ENCODE measurements at regions not wholly inside any gene's neighbourhood (a gene's known extent, or its start where the extent isn't known, plus 50 kb on each side); places are given as distances from the start of the nearest gene placed in this dataset.

GRCh38 chr2:239715606-239716005 is 309.5 kb downstream of the NDUFA10 start:
- Histone ChIP-seq H3K4me3 (replicated peaks in 1 of 3; ENCODE audit: insufficient read depth in 1 of 3, low read depth in 1 of 3, low read length in 3 of 3) (no peak overlapping the region), H3K4me1 (ENCODE audit: control insufficient read depth, extremely low read depth, insufficient read depth, low read length) (no peaks in the 10 kb centered on the region), H3K36me3 (ENCODE audit: control insufficient read depth in 2 of 2, extremely low read depth in 1 of 2, insufficient read depth in 2 of 2, low read length in 2 of 2) (no peaks in the 10 kb centered on the region), H3K9me3 (replicated peaks; ENCODE audit: control insufficient read depth, insufficient read depth, low read length) (peaks cover 5% of the 10 kb centered on the region), H3K27ac (ENCODE audit: insufficient read depth, low read depth, low read length) (no peak overlapping the region), H3K79me2 (ENCODE audit: control insufficient read depth, insufficient read depth, low read length) (no peaks in the 10 kb centered on the region), H4K20me1 (replicated peaks; ENCODE audit: control insufficient read depth, extremely low read depth, insufficient read depth, low read length) (no peaks in the 10 kb centered on the region), H3K9ac (replicated peaks; ENCODE audit: extremely low read depth, insufficient read depth, low read length) (no peak overlapping the region), H3K9me1 (replicated peaks; ENCODE audit: control insufficient read depth, extremely low read depth, insufficient read depth, low read length) (no peaks in the 10 kb centered on the region), H3K4me2 (ENCODE audit: insufficient read depth, low read length) (no peak overlapping the region), H3K27me3 (ENCODE audit: control insufficient read depth in 2 of 2, insufficient read depth in 2 of 2, low read length in 2 of 2) (no peaks in the 10 kb centered on the region), H2AFZ (ENCODE audit: low read depth, low read length) (no peak overlapping the region)
- CTCF ChIA-PET = no interaction called here
- intact Hi-C loops (cut with micrococcal nuclease) = no loop called here
- TF ChIP-seq, protein P1, sequence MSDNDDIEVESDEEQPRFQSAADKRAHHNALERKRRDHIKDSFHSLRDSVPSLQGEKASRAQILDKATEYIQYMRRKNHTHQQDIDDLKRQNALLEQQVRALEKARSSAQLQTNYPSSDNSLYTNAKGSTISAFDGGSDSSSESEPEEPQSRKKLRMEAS (IDR thresholded peaks at IDR 0.05; ENCODE audit: insufficient read depth, insufficient read length) = no peak
- no TSS peak for BruUV-seq (replicated peaks)
- FAIRE-seq (no peak), DNase-seq (ENCODE audit: low read depth, low spot score) (no peak)
- POLR2A ChIA-PET = no interaction called here
- dilution Hi-C loops (cut with MboI; ENCODE audit: extremely low pct_ligation_motif_present, low sequenced_read_pairs) = no loop called here

- Histone ChIP-seq H3K36me3 (ENCODE audit: control insufficient read depth in 2 of 2, extremely low read depth in 1 of 2, insufficient read depth in 2 of 2, low read length in 2 of 2) (no peaks in the 10 kb centered on the region), H3K79me2 (ENCODE audit: control insufficient read depth, insufficient read depth, low read length) (no peaks in the 10 kb centered on the region), H3K4me1 (ENCODE audit: control insufficient read depth, extremely low read depth, insufficient read depth, low read length) (no peaks in the 10 kb centered on the region), H3K9me3 (replicated peaks; ENCODE audit: control insufficient read depth, insufficient read depth, low read length) (peaks cover 5% of the 10 kb centered on the region), H3K4me2 (ENCODE audit: insufficient read depth, low read length) (no peak overlapping the region), H3K9ac (replicated peaks; ENCODE audit: extremely low read depth, insufficient read depth, low read length) (no peak overlapping the region), H3K4me3 (replicated peaks in 1 of 3; ENCODE audit: insufficient read depth in 1 of 3, low read depth in 1 of 3, low read length in 3 of 3) (no peak overlapping the region), H2AFZ (ENCODE audit: low read depth, low read length) (no peak overlapping the region), H4K20me1 (replicated peaks; ENCODE audit: control insufficient read depth, extremely low read depth, insufficient read depth, low read length) (no peaks in the 10 kb centered on the region), H3K9me1 (replicated peaks; ENCODE audit: control insufficient read depth, extremely low read depth, insufficient read depth, low read length) (no peaks in the 10 kb centered on the region), H3K27ac (ENCODE audit: insufficient read depth, low read depth, low read length) (no peak overlapping the region), H3K27me3 (ENCODE audit: control insufficient read depth in 2 of 2, insufficient read depth in 2 of 2, low read length in 2 of 2) (no peaks in the 10 kb centered on the region)
- no peak for DNase-seq (ENCODE audit: low read depth, low spot score)
- ChIA-PET CTCF (no interaction called here), POLR2A (no interaction called here)
- intact Hi-C loops (cut with micrococcal nuclease) (no loop called here), dilution Hi-C loops (cut with MboI; ENCODE audit: extremely low pct_ligation_motif_present, low sequenced_read_pairs) (no loop called here)
- FAIRE-seq = no peak
- BruUV-seq (replicated peaks) = no TSS peak
- TF ChIP-seq CTCF (IDR thresholded peaks at IDR 0.05; ENCODE audit: extremely low read depth in 1 of 2, insufficient read depth in 1 of 2, low read depth in 1 of 2, low read length in 2 of 2) (no peak), EZH2 (IDR thresholded peaks at IDR 0.05; ENCODE audit: borderline replicate concordance, low read depth, low read length, severe bottlenecking) (no peak), MYC (IDR thresholded peaks at IDR 0.05; ENCODE audit: low read depth, low read length) (no peak), POLR2AphosphoS5 (IDR thresholded peaks at IDR 0.05; ENCODE audit: insufficient read depth, low read depth, low read length) (no peak), JUN (IDR thresholded peaks at IDR 0.05; ENCODE audit: borderline replicate concordance, insufficient read depth, insufficient read length, low read depth) (no peak), POLR2A (IDR thresholded peaks at IDR 0.05; ENCODE audit: low read depth, low read length) (no peak), GATA2 (IDR thresholded peaks at IDR 0.05; ENCODE audit: insufficient read depth, insufficient read length, low read depth, low read length) (no peak), FOS (IDR thresholded peaks at IDR 0.05; ENCODE audit: borderline replicate concordance, insufficient read depth, low read length) (no peak)
- TF ChIP-seq, protein P1 (IDR thresholded peaks at IDR 0.05; ENCODE audit: insufficient read depth, insufficient read length) = no peak
Observed at GRCh38 chr2:239715202-239715601, 309.9 kb downstream of the NDUFA10 start.
